ENCODE measurements at regions not wholly inside any gene's neighbourhood (a gene's known extent, or its start where the extent isn't known, plus 50 kb on each side); places are given as distances from the start of the nearest gene placed in this dataset.

DNA sequence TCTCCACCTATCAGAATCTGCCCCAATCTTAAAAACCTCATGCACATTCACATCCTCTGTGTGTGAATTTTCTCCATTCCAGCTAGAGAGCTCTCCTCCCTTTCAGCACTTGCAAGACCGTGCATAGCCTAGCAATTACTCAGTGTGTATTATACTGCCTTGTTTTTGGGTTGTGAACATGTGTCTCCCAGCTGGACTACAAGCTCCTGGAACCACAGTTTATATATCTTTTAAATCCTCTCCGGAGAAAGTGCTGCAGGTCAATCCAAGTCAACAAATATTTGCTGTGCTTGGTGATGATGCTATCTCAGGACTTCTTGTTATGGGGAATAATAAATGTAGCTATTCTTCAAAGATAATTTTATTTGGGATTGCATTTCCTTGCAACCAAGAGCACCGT lies 58.2 kb upstream of the MEX3C start:
- TF ChIP-seq, protein P1, sequence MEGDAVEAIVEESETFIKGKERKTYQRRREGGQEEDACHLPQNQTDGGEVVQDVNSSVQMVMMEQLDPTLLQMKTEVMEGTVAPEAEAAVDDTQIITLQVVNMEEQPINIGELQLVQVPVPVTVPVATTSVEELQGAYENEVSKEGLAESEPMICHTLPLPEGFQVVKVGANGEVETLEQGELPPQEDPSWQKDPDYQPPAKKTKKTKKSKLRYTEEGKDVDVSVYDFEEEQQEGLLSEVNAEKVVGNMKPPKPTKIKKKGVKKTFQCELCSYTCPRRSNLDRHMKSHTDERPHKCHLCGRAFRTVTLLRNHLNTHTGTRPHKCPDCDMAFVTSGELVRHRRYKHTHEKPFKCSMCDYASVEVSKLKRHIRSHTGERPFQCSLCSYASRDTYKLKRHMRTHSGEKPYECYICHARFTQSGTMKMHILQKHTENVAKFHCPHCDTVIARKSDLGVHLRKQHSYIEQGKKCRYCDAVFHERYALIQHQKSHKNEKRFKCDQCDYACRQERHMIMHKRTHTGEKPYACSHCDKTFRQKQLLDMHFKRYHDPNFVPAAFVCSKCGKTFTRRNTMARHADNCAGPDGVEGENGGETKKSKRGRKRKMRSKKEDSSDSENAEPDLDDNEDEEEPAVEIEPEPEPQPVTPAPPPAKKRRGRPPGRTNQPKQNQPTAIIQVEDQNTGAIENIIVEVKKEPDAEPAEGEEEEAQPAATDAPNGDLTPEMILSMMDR (IDR thresholded peaks at IDR 0.05), result no peak
- TF ChIP-seq POLR2A (IDR thresholded peaks at IDR 0.05), result no peak

Data from heart left ventricle (tissue), 13 donors.